GM19468 (cell line): ENCODE measurements at regions not wholly inside any gene's neighbourhood (a gene's known extent, or its start where the extent isn't known, plus 50 kb on each side); places are given as distances from the start of the nearest gene placed in this dataset.
"Not testable (repeated sequence)": the region's sequence is repeated elsewhere in the genome, so short reads cannot be mapped to it uniquely, and the experiment has no call there.

Source experiments
- ATAC-seq: cut with Tn5 transposase; IDR thresholded peaks from one replicate; pipeline ENCODE4 v1.9.1; 2021; ENCODE audit warnings: mild to moderate bottlenecking, moderate library complexity, moderate number of reproducible peaks; ENCODE audit not compliant: unreplicated experiment; ENCODE audit errors: extremely low read depth

- no peak for ATAC-seq
Observed at GRCh38 chr7:81491573-81491972, 278.3 kb downstream of the HGF start.

- no peak for ATAC-seq
Observed at GRCh38 chr7:81488210-81488609, 281.6 kb downstream of the HGF start.

GRCh38 chr7:81487516-81487915 lies 282.3 kb downstream of the HGF start:
- ATAC-seq = no peak

- no peak for ATAC-seq
Observed at GRCh38 chr7:81484261-81484660, 285.6 kb downstream of the HGF start.

- no peak for ATAC-seq
Observed at GRCh38 chr7:81482600-81483186, 287.2 kb downstream of the HGF start.

- no peak for ATAC-seq
Observed at GRCh38 chr7:81478664-81479063, 291.2 kb downstream of the HGF start.

- ATAC-seq = not testable (repeated sequence)
Observed at GRCh38 chr7:81478201-81478600, 291.6 kb downstream of the HGF start.

- no peak for ATAC-seq
Observed at GRCh38 chr7:81473236-81473635, 296.6 kb downstream of the HGF start.

GRCh38 chr7:81470724-81471379 lies 299.0 kb downstream of the HGF start:
- ATAC-seq = no peak

GRCh38 chr7:81469869-81470723 lies 299.8 kb downstream of the HGF start:
- ATAC-seq = no peak

GRCh38 chr7:81469153-81469868 lies 300.5 kb downstream of the HGF start:
- ATAC-seq = no peak

GRCh38 chr7:81468526-81468925 lies 301.3 kb downstream of the HGF start:
- no peak for ATAC-seq

GRCh38 chr7:81467964-81468363 lies 301.9 kb downstream of the HGF start:
- ATAC-seq = no peak

- ATAC-seq = no peak
Observed at GRCh38 chr7:81462672-81463071, 307.2 kb downstream of the HGF start.

GRCh38 chr7:81460250-81461045 lies 309.4 kb downstream of the HGF start:
- ATAC-seq = no peak

GRCh38 chr7:81459485-81459884 lies 310.4 kb downstream of the HGF start:
- no peak for ATAC-seq

GRCh38 chr7:81457852-81458522 lies 311.9 kb downstream of the HGF start:
- ATAC-seq = no peak

- not testable (repeated sequence) for ATAC-seq
Observed at GRCh38 chr7:81453770-81454169, 316.1 kb downstream of the HGF start.

GRCh38 chr7:81449105-81449504 lies 320.7 kb downstream of the HGF start:
- ATAC-seq = no peak
